Trophoblast cell (in vitro differentiated cells and primary cell): ENCODE measurements at regions not wholly inside any gene's neighbourhood (a gene's known extent, or its start where the extent isn't known, plus 50 kb on each side); places are given as distances from the start of the nearest gene placed in this dataset.
"Not testable (repeated sequence)": the region's sequence is repeated elsewhere in the genome, so short reads cannot be mapped to it uniquely, and the experiment has no call there.

Experiments used
- DNase-seq, 2 donors: peaks; one replicate each; pipeline ENCODE4 v3.0.0-alpha.2; 2016
- H2AFZ ChIP-seq: 2 replicates; pipeline ENCODE4 v1.6.1; 2013; ENCODE audit warnings: low read length, moderate library complexity, mild to moderate bottlenecking; ENCODE audit not compliant: insufficient read depth, poor library complexity
- H2AK5ac ChIP-seq: 2 replicates; pipeline ENCODE4 v1.6.1; 2013; ENCODE audit warnings: mild to moderate bottlenecking, low read length
- H2BK120ac ChIP-seq: 2 replicates; pipeline ENCODE4 v1.6.1; 2013; ENCODE audit warnings: low read length, mild to moderate bottlenecking, moderate library complexity; ENCODE audit not compliant: insufficient read depth, poor library complexity
- H2BK12ac ChIP-seq: 2 replicates; pipeline ENCODE4 v1.6.1; 2013; ENCODE audit warnings: mild to moderate bottlenecking, low read length, moderate library complexity
- H2BK5ac ChIP-seq: 2 replicates; pipeline ENCODE4 v1.6.1; 2013; ENCODE audit warnings: low read length, low read depth, moderate library complexity, mild to moderate bottlenecking; ENCODE audit not compliant: poor library complexity
- H3K14ac ChIP-seq: 2 replicates; pipeline ENCODE4 v1.6.1; 2013; ENCODE audit warnings: mild to moderate bottlenecking, low read length
- H3K18ac ChIP-seq: 2 replicates; pipeline ENCODE4 v1.6.1; 2013; ENCODE audit warnings: mild to moderate bottlenecking, low read length
- H3K23ac ChIP-seq: 2 replicates; pipeline ENCODE4 v1.6.1; 2013; ENCODE audit warnings: low read length
- H3K27ac ChIP-seq: 2 replicates; pipeline ENCODE4 v1.5.1; 2013; ENCODE audit warnings: low read depth, mild to moderate bottlenecking, inconsistent platforms, low read length, moderate library complexity
- H3K27me3 ChIP-seq: 2 replicates; pipeline ENCODE4 v1.6.1; 2013; ENCODE audit warnings: inconsistent platforms, mild to moderate bottlenecking, low read length, moderate library complexity; ENCODE audit not compliant: insufficient read depth
- H3K36me3 ChIP-seq, 2 experiments: 1 replicate in 1 of 2; 2 replicates in 1 of 2; pipeline ENCODE4 v1.6.1; 2013; ENCODE audit warnings: low read length in 2 of 2, mild to moderate bottlenecking in 2 of 2, moderate library complexity in 1 of 2; ENCODE audit not compliant: insufficient read depth in 2 of 2, control insufficient read depth in 1 of 2
- H3K4ac ChIP-seq: 2 replicates; pipeline ENCODE4 v1.6.1; 2013; ENCODE audit warnings: low read depth, mild to moderate bottlenecking, low read length, moderate library complexity
- H3K4me1 ChIP-seq, 2 experiments: 1 replicate in 1 of 2; 2 replicates in 1 of 2; pipeline ENCODE4 v1.6.1; 2013; ENCODE audit warnings: low read length in 2 of 2, mild to moderate bottlenecking in 2 of 2, moderate library complexity in 1 of 2; ENCODE audit not compliant: insufficient read depth in 2 of 2, control insufficient read depth in 1 of 2
- H3K4me2 ChIP-seq: 2 replicates; pipeline ENCODE4 v1.6.1; 2013; ENCODE audit warnings: inconsistent platforms, mild to moderate bottlenecking, low read length, moderate library complexity
- H3K4me3 ChIP-seq: 2 replicates; pipeline ENCODE4 v1.5.1; 2013; ENCODE audit warnings: mild to moderate bottlenecking, low read depth, low read length, inconsistent platforms
- H3K79me1 ChIP-seq: one replicate; pipeline ENCODE4 v1.6.1; 2013; ENCODE audit warnings: low read length
- H3K79me2 ChIP-seq: 2 replicates; pipeline ENCODE4 v1.6.1; 2013; ENCODE audit warnings: low read length, mild to moderate bottlenecking; ENCODE audit not compliant: control insufficient read depth, insufficient read depth, poor library complexity
- H3K9ac ChIP-seq: 2 replicates; pipeline ENCODE4 v1.6.1; 2013; ENCODE audit warnings: mild to moderate bottlenecking, low read length
- H3K9me3 ChIP-seq: 2 replicates; pipeline ENCODE4 v1.6.1; 2013; ENCODE audit warnings: low read depth, mild to moderate bottlenecking, control low read depth, inconsistent platforms, low read length; ENCODE audit not compliant: insufficient read depth
- H4K12ac ChIP-seq: 2 replicates; pipeline ENCODE4 v1.6.1; 2013; ENCODE audit warnings: low read depth, mild to moderate bottlenecking, low read length, moderate library complexity
- H4K8ac ChIP-seq: 2 replicates; pipeline ENCODE4 v1.6.1; 2013; ENCODE audit warnings: low read depth, mild to moderate bottlenecking, low read length, moderate library complexity
- H4K91ac ChIP-seq: one replicate; pipeline ENCODE4 v1.6.1; 2013; ENCODE audit warnings: low read depth, mild to moderate bottlenecking, low read length, moderate library complexity
- WGBS: extraction: QIAGEN DNeasy Blood & Tissue Kit; methylation state at CpG from one replicate; pipeline ENCODE4 v1.1.7; 2013; ENCODE audit warnings: missing lambda C conversion rate; ENCODE audit not compliant: insufficient read length, insufficient coverage; ENCODE audit errors: extremely low coverage; 5-methylcytosine and 5-hydroxymethylcytosine counted together

- H3K79me2 ChIP-seq, H2BK5ac ChIP-seq, H3K27ac ChIP-seq, H3K4ac ChIP-seq, H2AFZ ChIP-seq, H3K4me2 ChIP-seq, H3K79me1 ChIP-seq, H3K18ac ChIP-seq, H4K12ac ChIP-seq, H3K9me3 ChIP-seq, H2BK120ac ChIP-seq, H3K27me3 ChIP-seq, H4K91ac ChIP-seq, H3K9ac ChIP-seq, DNase-seq, H3K36me3 ChIP-seq, H3K4me3 ChIP-seq, H2BK12ac ChIP-seq, H3K23ac ChIP-seq, H4K8ac ChIP-seq, H2AK5ac ChIP-seq, H3K14ac ChIP-seq, H3K4me1 ChIP-seq: not testable (repeated sequence)
- no CpG with 5 or more reads among the region's 5 CpGs for WGBS
Measured at GRCh38 chr3:162722796-162723195, 1226.2 kb downstream of the OTOL1 start.

DNA sequence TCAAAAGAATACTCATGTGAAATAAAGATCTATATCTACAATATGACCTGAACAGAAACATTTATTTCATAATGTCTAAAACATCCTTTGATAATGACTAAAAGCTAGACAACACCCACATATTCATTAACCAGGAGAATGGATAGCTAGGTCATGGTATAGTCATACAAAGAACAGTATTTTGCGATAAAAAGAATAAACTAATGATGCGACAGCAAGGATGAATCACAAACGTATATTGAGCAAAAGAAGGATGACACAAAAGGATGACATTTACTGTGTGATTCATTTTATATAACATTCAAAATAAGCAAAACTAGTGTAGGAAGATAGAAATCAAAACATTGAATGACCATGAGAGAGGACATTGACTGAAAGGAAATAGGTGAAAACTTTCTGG is 1233.1 kb downstream of the OTOL1 start:
- H3K27me3 ChIP-seq: no peaks in the 10 kb centered on the region
- H3K4me3 ChIP-seq: no peak overlapping the region
- H3K79me2 ChIP-seq: no peaks in the 10 kb centered on the region
- H2AK5ac ChIP-seq: no peak overlapping the region
- H3K23ac ChIP-seq: no peak overlapping the region
- H4K91ac ChIP-seq: no peak overlapping the region
- no peak overlapping the region for H2BK12ac ChIP-seq
- H3K4ac ChIP-seq: no peak overlapping the region
- H3K9me3 ChIP-seq: no peaks in the 10 kb centered on the region
- H2BK5ac ChIP-seq: no peak overlapping the region
- H3K4me1 ChIP-seq: no peaks in the 10 kb centered on the region
- H3K18ac ChIP-seq: no peak overlapping the region
- H3K36me3 ChIP-seq: no peaks in the 10 kb centered on the region
- H2AFZ ChIP-seq: no peak overlapping the region
- no peak overlapping the region for H3K4me2 ChIP-seq
- no peak overlapping the region for H4K12ac ChIP-seq
- H3K14ac ChIP-seq: no peak overlapping the region
- no peak for DNase-seq
- WGBS: no CpG with 5 or more reads among the region's 3 CpGs
- H3K9ac ChIP-seq: no peak overlapping the region
- no peak overlapping the region for H4K8ac ChIP-seq
- no peaks in the 10 kb centered on the region for H3K79me1 ChIP-seq
- H2BK120ac ChIP-seq: no peak overlapping the region
- no peak overlapping the region for H3K27ac ChIP-seq

GRCh38 chr3:162731961-162732360 is 1235.4 kb downstream of the OTOL1 start:
- H3K18ac ChIP-seq, H3K23ac ChIP-seq, H2BK12ac ChIP-seq, H3K79me2 ChIP-seq, H3K27me3 ChIP-seq, H3K9me3 ChIP-seq, H3K27ac ChIP-seq, H2BK120ac ChIP-seq, H3K9ac ChIP-seq, H3K14ac ChIP-seq, H4K91ac ChIP-seq, H3K36me3 ChIP-seq, H4K8ac ChIP-seq, H2AK5ac ChIP-seq, H2AFZ ChIP-seq, H3K4me2 ChIP-seq, DNase-seq, H3K4me1 ChIP-seq, H3K79me1 ChIP-seq, H2BK5ac ChIP-seq, H3K4me3 ChIP-seq, H3K4ac ChIP-seq, H4K12ac ChIP-seq: not testable (repeated sequence)
- WGBS: no CpG with 5 or more reads among the region's 5 CpGs

DNA sequence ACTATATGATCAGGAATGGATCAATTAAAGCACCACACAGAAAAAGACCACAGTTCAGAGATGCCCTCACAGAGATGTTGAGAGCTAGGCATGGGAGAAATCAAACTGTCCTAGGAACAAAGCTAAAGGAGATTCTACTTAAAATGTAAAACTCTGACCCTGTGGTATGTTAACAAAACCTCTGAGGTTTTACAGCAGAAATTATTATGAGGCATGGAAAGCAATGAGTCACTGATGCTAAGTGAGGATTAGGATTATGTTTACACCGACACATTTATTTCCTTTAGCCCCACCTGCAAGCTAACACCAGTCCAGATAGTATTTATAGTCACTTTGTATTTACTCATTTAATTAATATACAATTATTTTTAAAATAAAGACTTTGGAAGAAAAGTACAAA is 1242.2 kb downstream of the OTOL1 start:
- no peak overlapping the region for H3K23ac ChIP-seq
- no peak overlapping the region for H2BK12ac ChIP-seq
- no peak overlapping the region for H3K9ac ChIP-seq
- no peak overlapping the region for H2AFZ ChIP-seq
- H3K27ac ChIP-seq: no peak overlapping the region
- H3K9me3 ChIP-seq: no peaks in the 10 kb centered on the region
- no peak for DNase-seq
- no peaks in the 10 kb centered on the region for H3K36me3 ChIP-seq
- no peak overlapping the region for H4K8ac ChIP-seq
- no peaks in the 10 kb centered on the region for H3K79me1 ChIP-seq
- H4K91ac ChIP-seq: no peak overlapping the region
- no CpG with 5 or more reads among the region's 1 CpG for WGBS
- no peaks in the 10 kb centered on the region for H3K27me3 ChIP-seq
- no peak overlapping the region for H3K18ac ChIP-seq
- no peaks in the 10 kb centered on the region for H3K79me2 ChIP-seq
- no peaks in the 10 kb centered on the region for H3K4me1 ChIP-seq
- H4K12ac ChIP-seq: no peak overlapping the region
- no peak overlapping the region for H3K14ac ChIP-seq
- no peak overlapping the region for H2AK5ac ChIP-seq
- no peak overlapping the region for H3K4me2 ChIP-seq
- no peak overlapping the region for H3K4ac ChIP-seq
- no peak overlapping the region for H2BK120ac ChIP-seq
- no peak overlapping the region for H2BK5ac ChIP-seq
- no peak overlapping the region for H3K4me3 ChIP-seq
